Liver (tissue), 3 donors: ENCODE measurements at regions not wholly inside any gene's neighbourhood (a gene's known extent, or its start where the extent isn't known, plus 50 kb on each side); places are given as distances from the start of the nearest gene placed in this dataset.

Experiments
- ATF3 ChIP-seq: IDR thresholded peaks from 2 replicates; pipeline ENCODE4 v1.6.1; 2016; ENCODE audit warnings: antibody characterized with exemption
- CTCF ChIP-seq: fragments of 150-350 bp; IDR thresholded peaks from 2 replicates; pipeline ENCODE4 v1.5.1; 2017; ENCODE audit warnings: improper control_type of control experiment, low read depth, low read length; ENCODE audit not compliant: missing input control
- EGR1 ChIP-seq, 2 donors: IDR thresholded peaks; 2 replicates each; pipeline ENCODE4 v1.6.1; 2016 to 2018; ENCODE audit warnings: antibody characterized with exemption in 2 of 2, low read depth in 2 of 2
- FOXA1 ChIP-seq: IDR thresholded peaks from 2 replicates; pipeline ENCODE4 v1.6.1; 2016; ENCODE audit warnings: antibody characterized with exemption
- GABPA ChIP-seq, 2 donors: IDR thresholded peaks in 1 of 2; conservative IDR thresholded peaks in 1 of 2; 2 replicates each; pipeline ENCODE4 v1.6.1; 2016; ENCODE audit warnings: antibody characterized with exemption in 2 of 2, mild to moderate bottlenecking in 1 of 2, moderate library complexity in 1 of 2
- HNF4G ChIP-seq: IDR thresholded peaks from 2 replicates; pipeline ENCODE4 v1.6.1; 2016; ENCODE audit warnings: antibody characterized with exemption
- RAD21 ChIP-seq, 2 donors: IDR thresholded peaks; 2 replicates each; pipeline ENCODE4 v1.6.1; 2016; ENCODE audit warnings: antibody characterized with exemption in 2 of 2, mild to moderate bottlenecking in 2 of 2
- REST ChIP-seq: IDR thresholded peaks from 2 replicates; pipeline ENCODE4 v1.6.1; 2016; ENCODE audit warnings: antibody characterized with exemption, mild to moderate bottlenecking
- RXRA ChIP-seq, 2 donors: IDR thresholded peaks; 2 replicates each; pipeline ENCODE4 v1.6.1; 2017 to 2018; ENCODE audit warnings: antibody characterized with exemption in 2 of 2, mild to moderate bottlenecking in 1 of 2
- TAF1 ChIP-seq: conservative IDR thresholded peaks from 2 replicates; pipeline ENCODE4 v1.6.1; 2016; ENCODE audit warnings: antibody characterized with exemption, mild to moderate bottlenecking
- YY1 ChIP-seq: IDR thresholded peaks from 2 replicates; pipeline ENCODE4 v1.6.1; 2016; ENCODE audit warnings: antibody characterized with exemption, mild to moderate bottlenecking
- TF ChIP-seq, protein P1 (sequence below): IDR thresholded peaks from 2 replicates; pipeline ENCODE4 v1.6.1; 2016; ENCODE audit warnings: antibody characterized with exemption
- donor health status: healthy.
- donor health status: healthy.

DNA sequence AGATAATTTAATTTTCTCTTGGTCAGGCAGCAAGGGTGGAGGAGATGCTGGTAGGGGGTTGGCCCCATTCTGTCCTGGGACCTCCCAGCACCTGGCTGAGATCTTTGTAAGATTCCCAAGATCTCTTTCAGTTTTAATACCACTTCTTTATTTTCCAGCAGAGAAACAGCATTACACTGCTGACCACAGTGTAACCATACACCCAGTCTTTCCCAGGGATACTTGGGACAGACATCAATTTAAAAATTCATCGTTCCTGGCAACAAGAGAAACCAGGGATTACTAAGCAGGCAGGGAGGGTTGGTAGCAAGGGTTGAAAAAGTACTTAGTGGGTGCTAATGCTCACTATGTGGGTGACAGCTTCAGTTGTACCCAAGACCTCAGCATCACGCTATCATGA, 551.6 kb upstream of the AMELY start:
- TF ChIP-seq CTCF (no peak), TAF1 (no peak), EGR1 (IDR thresholded peaks at IDR 0.05; ENCODE audit: low read depth in 2 of 2) (no peak), YY1 (no peak), HNF4G (no peak), RXRA (IDR thresholded peaks at IDR 0.05) (no peak), REST (no peak), RAD21 (IDR thresholded peaks at IDR 0.05) (no peak), ATF3 (no peak), GABPA (IDR thresholded peaks at IDR 0.05 in 1 of 2, conservative IDR thresholded peaks at IDR 0.05 in 1 of 2) (no peak), FOXA1 (no peak)
- TF ChIP-seq, protein P1, sequence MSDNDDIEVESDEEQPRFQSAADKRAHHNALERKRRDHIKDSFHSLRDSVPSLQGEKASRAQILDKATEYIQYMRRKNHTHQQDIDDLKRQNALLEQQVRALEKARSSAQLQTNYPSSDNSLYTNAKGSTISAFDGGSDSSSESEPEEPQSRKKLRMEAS, result no peak
